Fibroblast of lung (primary cell): ENCODE measurements at regions not wholly inside any gene's neighbourhood (a gene's known extent, or its start where the extent isn't known, plus 50 kb on each side); places are given as distances from the start of the nearest gene placed in this dataset.

ENCODE experiments used
- DNase-seq, 2 donors: peaks; one replicate each; pipeline versions ENCODE4 v3.0.0 to v3.0.0-alpha.2; 2010; ENCODE audit warnings: low read depth in 2 of 2
- H2AFZ ChIP-seq: 2 replicates; pipeline ENCODE4 v1.5.1; 2012; ENCODE audit warnings: low read length, control low read depth, inconsistent platforms
- H3K27ac ChIP-seq: 2 replicates; pipeline ENCODE4 v1.5.1; 2011; ENCODE audit warnings: low read length, control low read depth; ENCODE audit not compliant: insufficient read depth
- H3K27me3 ChIP-seq: 2 replicates; pipeline ENCODE4 v1.5.1; 2011; ENCODE audit warnings: mild to moderate bottlenecking, low read length; ENCODE audit not compliant: control insufficient read depth, insufficient read depth
- H3K36me3 ChIP-seq: 2 replicates; pipeline ENCODE4 v1.5.1; 2011; ENCODE audit warnings: low read length; ENCODE audit not compliant: control insufficient read depth, insufficient read depth
- H3K4me1 ChIP-seq: 2 replicates; pipeline ENCODE4 v1.5.1; 2011; ENCODE audit warnings: low read length; ENCODE audit not compliant: control insufficient read depth, insufficient read depth; ENCODE audit errors: extremely low read depth
- H3K4me2 ChIP-seq: 2 replicates; pipeline ENCODE4 v1.5.1; 2011; ENCODE audit warnings: low read length, control low read depth; ENCODE audit not compliant: insufficient read depth; ENCODE audit errors: extremely low read depth
- H3K4me3 ChIP-seq, 4 experiments: fragments of 200-600 bp in 1 of 4; sonication (generic) in 1 of 4; replicated peaks in 1 of 4; 2 replicates each; pipeline ENCODE4 v1.5.1; 2011 to 2016; ENCODE audit warnings: low read length in 4 of 4, low read depth in 3 of 4, mild to moderate bottlenecking in 3 of 4, control low read depth in 2 of 4, inconsistent platforms in 1 of 4, mixed read lengths in 1 of 4; ENCODE audit not compliant: insufficient read depth in 1 of 4; ENCODE audit errors: control extremely low read depth in 1 of 4
- H3K79me2 ChIP-seq: 2 replicates; pipeline ENCODE4 v1.5.1; 2012; ENCODE audit warnings: mild to moderate bottlenecking, low read length, inconsistent platforms; ENCODE audit not compliant: control insufficient read depth, insufficient read depth
- H3K9ac ChIP-seq: 2 replicates; pipeline ENCODE4 v1.5.1; 2011; ENCODE audit warnings: mild to moderate bottlenecking, low read length, control low read depth; ENCODE audit not compliant: insufficient read depth
- H3K9me3 ChIP-seq: 2 replicates; pipeline ENCODE4 v1.5.1; 2012; ENCODE audit warnings: low read depth, low read length; ENCODE audit not compliant: control insufficient read depth, insufficient read depth
- H4K20me1 ChIP-seq: 2 replicates; pipeline ENCODE4 v1.5.1; 2011; ENCODE audit warnings: low read length; ENCODE audit not compliant: control insufficient read depth, insufficient read depth; ENCODE audit errors: extremely low read depth
- EZH2 ChIP-seq: IDR thresholded peaks from 2 replicates; pipeline ENCODE4 v1.5.1; 2012; ENCODE audit warnings: low read length, control low read depth, mild to moderate bottlenecking; ENCODE audit errors: missing control alignments
- TF ChIP-seq, protein P1 (sequence below), 2 donors: IDR thresholded peaks in 1 of 2; conservative IDR thresholded peaks in 1 of 2; 1 replicate in 1 of 2; 2 replicates in 1 of 2; pipeline ENCODE4 v1.5.1; 2011 to 2012; ENCODE audit warnings: low read length in 2 of 2, control low read depth in 1 of 2, inconsistent platforms in 1 of 2, low read depth in 1 of 2, mild to moderate bottlenecking in 1 of 2

DNA sequence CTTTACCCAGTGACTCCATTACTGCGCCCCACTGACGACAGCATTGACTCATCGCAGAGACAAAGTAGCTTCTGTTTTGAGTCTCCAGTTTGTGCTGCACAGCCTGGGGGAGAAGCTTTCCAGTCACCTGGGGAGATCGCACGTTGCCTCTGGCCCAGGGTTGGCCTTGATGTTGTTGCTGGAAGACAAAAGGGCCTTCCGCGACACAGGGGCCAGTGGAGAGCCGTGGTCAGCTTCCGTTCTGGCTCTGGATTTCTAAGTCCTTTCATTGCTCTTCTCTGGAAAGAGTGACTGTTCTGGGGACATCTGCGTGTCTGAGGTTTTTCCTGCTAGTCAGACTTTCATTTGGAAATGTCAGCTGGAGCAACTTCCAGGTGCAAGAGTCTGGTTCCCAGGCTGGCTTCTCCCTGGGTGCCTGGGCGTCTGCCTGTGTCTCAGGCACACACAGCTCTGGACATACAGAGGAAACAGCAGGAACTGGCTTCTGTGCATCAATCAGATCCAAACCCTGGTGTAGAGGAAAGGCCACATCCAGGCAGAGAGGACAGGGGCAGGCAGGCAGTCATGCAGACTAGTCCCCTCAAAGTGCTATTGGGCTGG lies 257.0 kb downstream of the SIPA1L2 start:
- Histone ChIP-seq H3K79me2 (no peaks in the 10 kb centered on the region), H3K9ac (no peak overlapping the region), H3K9me3 (no peaks in the 10 kb centered on the region), H3K4me1 (no peaks in the 10 kb centered on the region), H2AFZ (no peak overlapping the region), H3K36me3 (no peaks in the 10 kb centered on the region), H3K4me2 (no peak overlapping the region), H3K4me3 (no peak overlapping the region), H3K27ac (no peak overlapping the region), H4K20me1 (no peaks in the 10 kb centered on the region), H3K27me3 (no peaks in the 10 kb centered on the region)
- TF ChIP-seq, protein P1, sequence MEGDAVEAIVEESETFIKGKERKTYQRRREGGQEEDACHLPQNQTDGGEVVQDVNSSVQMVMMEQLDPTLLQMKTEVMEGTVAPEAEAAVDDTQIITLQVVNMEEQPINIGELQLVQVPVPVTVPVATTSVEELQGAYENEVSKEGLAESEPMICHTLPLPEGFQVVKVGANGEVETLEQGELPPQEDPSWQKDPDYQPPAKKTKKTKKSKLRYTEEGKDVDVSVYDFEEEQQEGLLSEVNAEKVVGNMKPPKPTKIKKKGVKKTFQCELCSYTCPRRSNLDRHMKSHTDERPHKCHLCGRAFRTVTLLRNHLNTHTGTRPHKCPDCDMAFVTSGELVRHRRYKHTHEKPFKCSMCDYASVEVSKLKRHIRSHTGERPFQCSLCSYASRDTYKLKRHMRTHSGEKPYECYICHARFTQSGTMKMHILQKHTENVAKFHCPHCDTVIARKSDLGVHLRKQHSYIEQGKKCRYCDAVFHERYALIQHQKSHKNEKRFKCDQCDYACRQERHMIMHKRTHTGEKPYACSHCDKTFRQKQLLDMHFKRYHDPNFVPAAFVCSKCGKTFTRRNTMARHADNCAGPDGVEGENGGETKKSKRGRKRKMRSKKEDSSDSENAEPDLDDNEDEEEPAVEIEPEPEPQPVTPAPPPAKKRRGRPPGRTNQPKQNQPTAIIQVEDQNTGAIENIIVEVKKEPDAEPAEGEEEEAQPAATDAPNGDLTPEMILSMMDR (conservative IDR thresholded peaks at IDR 0.05 in 1 of 2, IDR thresholded peaks at IDR 0.05 in 1 of 2; ENCODE audit: low read depth in 1 of 2, low read length in 2 of 2): no peak
- TF ChIP-seq EZH2: no peak
- DNase-seq: no peak

GRCh38 chr1:232372431-232372830 lies 257.5 kb downstream of the SIPA1L2 start:
- H2AFZ ChIP-seq: no peak overlapping the region
- H3K27me3 ChIP-seq: no peaks in the 10 kb centered on the region
- no peak for DNase-seq
- no peak overlapping the region for H3K9ac ChIP-seq
- TF ChIP-seq, protein P1 (conservative IDR thresholded peaks at IDR 0.05 in 1 of 2, IDR thresholded peaks at IDR 0.05 in 1 of 2; ENCODE audit: low read depth in 1 of 2, low read length in 2 of 2): no peak
- TF ChIP-seq EZH2: no peak
- no peak overlapping the region for H3K27ac ChIP-seq
- no peaks in the 10 kb centered on the region for H3K79me2 ChIP-seq
- H3K36me3 ChIP-seq: no peaks in the 10 kb centered on the region
- H3K4me2 ChIP-seq: no peak overlapping the region
- no peaks in the 10 kb centered on the region for H4K20me1 ChIP-seq
- no peaks in the 10 kb centered on the region for H3K9me3 ChIP-seq
- no peak overlapping the region for H3K4me3 ChIP-seq
- no peaks in the 10 kb centered on the region for H3K4me1 ChIP-seq

DNA sequence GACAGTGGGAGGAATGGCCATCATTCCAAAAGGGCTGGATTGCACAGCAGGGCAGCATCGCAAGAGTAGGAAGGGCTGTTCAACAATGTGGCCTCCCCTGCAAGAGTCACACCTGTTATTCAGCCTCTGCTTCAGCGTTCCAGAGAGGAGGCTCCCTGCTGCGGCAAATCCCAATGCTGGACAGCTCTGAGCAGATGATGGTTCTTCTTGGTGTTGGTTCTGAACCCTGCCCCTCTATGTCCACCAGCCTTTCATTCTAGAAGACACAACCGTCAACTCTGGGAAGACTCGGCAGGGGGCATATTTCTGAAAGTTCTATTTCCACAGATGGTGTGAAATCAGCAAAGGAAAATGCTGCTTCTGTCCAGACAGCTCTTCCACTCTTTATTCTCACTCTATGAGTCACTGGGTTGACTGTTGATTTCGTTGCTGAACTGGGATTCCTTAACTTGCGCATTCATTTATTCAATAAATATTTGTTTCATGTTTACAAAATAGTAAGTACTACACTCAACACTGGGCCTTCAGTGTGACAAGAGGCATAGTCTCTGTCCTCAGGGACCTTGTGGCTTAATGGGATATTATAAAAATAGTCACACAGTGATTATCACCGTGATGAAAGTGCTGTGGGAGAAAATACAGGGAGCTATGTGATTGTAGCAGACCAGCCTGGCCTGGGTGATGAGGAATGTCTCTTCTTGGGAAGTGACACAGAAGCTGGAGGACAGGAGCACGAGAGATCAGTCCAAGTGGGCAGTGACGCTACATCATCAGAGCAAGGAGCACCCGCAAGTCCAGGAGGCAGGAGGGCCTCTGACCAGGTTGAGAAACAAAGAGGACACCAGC lies 260.3 kb downstream of the SIPA1L2 start:
- Histone ChIP-seq H3K9me3 (no peaks in the 10 kb centered on the region), H2AFZ (no peak overlapping the region), H3K9ac (no peak overlapping the region), H3K27me3 (no peaks in the 10 kb centered on the region), H3K36me3 (no peaks in the 10 kb centered on the region), H3K4me3 (no peak overlapping the region), H3K27ac (no peak overlapping the region), H3K4me1 (no peaks in the 10 kb centered on the region), H3K4me2 (no peak overlapping the region), H3K79me2 (no peaks in the 10 kb centered on the region), H4K20me1 (no peaks in the 10 kb centered on the region)
- DNase-seq: peak in 1 of 2 donors; percentile 30
- TF ChIP-seq, protein P1 (conservative IDR thresholded peaks at IDR 0.05 in 1 of 2, IDR thresholded peaks at IDR 0.05 in 1 of 2; ENCODE audit: low read depth in 1 of 2, low read length in 2 of 2): no peak
- no peak for TF ChIP-seq EZH2
